ENCODE measurements at regions not wholly inside any gene's neighbourhood (a gene's known extent, or its start where the extent isn't known, plus 50 kb on each side); places are given as distances from the start of the nearest gene placed in this dataset.

GRCh38 chr2:48219234-48219554 lies 95.3 kb upstream of the FOXN2 start:
- no peak for DNase-seq
- no peak overlapping the region for H3K27ac ChIP-seq
- no peaks in the 10 kb centered on the region for H3K36me3 ChIP-seq
- WGBS, 2 donors = 75 to 78% methylated on average over 3 of the region's 3 CpGs
- no peaks in the 10 kb centered on the region for H3K9me3 ChIP-seq
- no peak overlapping the region for H3K4me3 ChIP-seq (replicated peaks in 1 of 3)
- TF ChIP-seq CTCF (IDR thresholded peaks at IDR 0.05) = no peak
- no peak for TF ChIP-seq POLR2A (IDR thresholded peaks at IDR 0.05)
- H3K4me1 ChIP-seq = no peaks in the 10 kb centered on the region
- intact Hi-C loops (cut with DNase I) = no loop called here
- H3K27me3 ChIP-seq = no peaks in the 10 kb centered on the region

GRCh38 chr2:48219555-48220436 lies 94.7 kb upstream of the FOXN2 start:
- TF ChIP-seq CTCF (IDR thresholded peaks at IDR 0.05) = no peak
- no peak for TF ChIP-seq POLR2A (IDR thresholded peaks at IDR 0.05)
- 93 to 95% methylated on average over 1 of the region's 1 CpG for WGBS, 2 donors
- Histone ChIP-seq H3K27me3 (no peaks in the 10 kb centered on the region), H3K9me3 (no peaks in the 10 kb centered on the region), H3K4me1 (no peaks in the 10 kb centered on the region), H3K36me3 (no peaks in the 10 kb centered on the region), H3K27ac (no peak overlapping the region), H3K4me3 (replicated peaks in 1 of 3) (no peak overlapping the region)
- DNase-seq = no peak
- intact Hi-C loops (cut with DNase I) = no loop called here

- no peak for DNase-seq
- 84 to 91% methylated on average over 1 of the region's 1 CpG for WGBS, 2 donors
- intact Hi-C loops (cut with DNase I) = no loop called here
These were observed 94.0 kb upstream of the FOXN2 start for GRCh38 chr2:48220501-48220900.

GRCh38 chr2:48221846-48222516 lies 92.5 kb upstream of the FOXN2 start:
- Histone ChIP-seq H3K27ac (no peak overlapping the region), H3K27me3 (no peaks in the 10 kb centered on the region), H3K4me1 (no peaks in the 10 kb centered on the region), H3K36me3 (no peaks in the 10 kb centered on the region), H3K9me3 (no peaks in the 10 kb centered on the region), H3K4me3 (replicated peaks in 1 of 3) (no peak overlapping the region)
- intact Hi-C loops (cut with DNase I) = no loop called here
- 79 to 85% methylated on average over 4 of the region's 4 CpGs for WGBS, 2 donors
- no peak for DNase-seq
- TF ChIP-seq CTCF (IDR thresholded peaks at IDR 0.05) (no peak), POLR2A (IDR thresholded peaks at IDR 0.05) (no peak)

More at GRCh38 chr2:48220501-48220900, 94.0 kb upstream of the FOXN2 start:
- Histone ChIP-seq H3K36me3 (no peaks in the 10 kb centered on the region), H3K4me1 (no peaks in the 10 kb centered on the region), H3K27ac (no peak overlapping the region), H3K4me3 (replicated peaks in 1 of 3) (no peak overlapping the region), H3K27me3 (no peaks in the 10 kb centered on the region), H3K9me3 (no peaks in the 10 kb centered on the region)
- TF ChIP-seq POLR2A (IDR thresholded peaks at IDR 0.05) (no peak), CTCF (IDR thresholded peaks at IDR 0.05) (no peak)
